ENCODE measurements at regions not wholly inside any gene's neighbourhood (a gene's known extent, or its start where the extent isn't known, plus 50 kb on each side); places are given as distances from the start of the nearest gene placed in this dataset.
"Not testable (repeated sequence)": the region's sequence is repeated elsewhere in the genome, so short reads cannot be mapped to it uniquely, and the experiment has no call there.

GRCh38 chr7:131689662-131690234 is 133.3 kb upstream of the PODXL start:
- DNase-seq (ENCODE audit: low spot score): no peak
- TF ChIP-seq, protein P1, sequence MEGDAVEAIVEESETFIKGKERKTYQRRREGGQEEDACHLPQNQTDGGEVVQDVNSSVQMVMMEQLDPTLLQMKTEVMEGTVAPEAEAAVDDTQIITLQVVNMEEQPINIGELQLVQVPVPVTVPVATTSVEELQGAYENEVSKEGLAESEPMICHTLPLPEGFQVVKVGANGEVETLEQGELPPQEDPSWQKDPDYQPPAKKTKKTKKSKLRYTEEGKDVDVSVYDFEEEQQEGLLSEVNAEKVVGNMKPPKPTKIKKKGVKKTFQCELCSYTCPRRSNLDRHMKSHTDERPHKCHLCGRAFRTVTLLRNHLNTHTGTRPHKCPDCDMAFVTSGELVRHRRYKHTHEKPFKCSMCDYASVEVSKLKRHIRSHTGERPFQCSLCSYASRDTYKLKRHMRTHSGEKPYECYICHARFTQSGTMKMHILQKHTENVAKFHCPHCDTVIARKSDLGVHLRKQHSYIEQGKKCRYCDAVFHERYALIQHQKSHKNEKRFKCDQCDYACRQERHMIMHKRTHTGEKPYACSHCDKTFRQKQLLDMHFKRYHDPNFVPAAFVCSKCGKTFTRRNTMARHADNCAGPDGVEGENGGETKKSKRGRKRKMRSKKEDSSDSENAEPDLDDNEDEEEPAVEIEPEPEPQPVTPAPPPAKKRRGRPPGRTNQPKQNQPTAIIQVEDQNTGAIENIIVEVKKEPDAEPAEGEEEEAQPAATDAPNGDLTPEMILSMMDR (IDR thresholded peaks at IDR 0.05): no peak
- H3K4me3 ChIP-seq: no peak overlapping the region
- H3K27ac ChIP-seq: no peak overlapping the region

GRCh38 chr7:131688738-131689661 is 132.6 kb upstream of the PODXL start:
- no peak for DNase-seq (ENCODE audit: low spot score)
- H3K27ac ChIP-seq: no peak overlapping the region
- H3K4me3 ChIP-seq: no peak overlapping the region
- TF ChIP-seq, protein P1 (IDR thresholded peaks at IDR 0.05): peak; percentile 88

- Histone ChIP-seq H3K4me3 (no peak overlapping the region), H3K27ac (no peak overlapping the region)
- TF ChIP-seq, protein P1 (IDR thresholded peaks at IDR 0.05): no peak
- DNase-seq (ENCODE audit: low spot score): no peak
Measured at GRCh38 chr7:131687296-131687695, 130.9 kb upstream of the PODXL start.

DNA sequence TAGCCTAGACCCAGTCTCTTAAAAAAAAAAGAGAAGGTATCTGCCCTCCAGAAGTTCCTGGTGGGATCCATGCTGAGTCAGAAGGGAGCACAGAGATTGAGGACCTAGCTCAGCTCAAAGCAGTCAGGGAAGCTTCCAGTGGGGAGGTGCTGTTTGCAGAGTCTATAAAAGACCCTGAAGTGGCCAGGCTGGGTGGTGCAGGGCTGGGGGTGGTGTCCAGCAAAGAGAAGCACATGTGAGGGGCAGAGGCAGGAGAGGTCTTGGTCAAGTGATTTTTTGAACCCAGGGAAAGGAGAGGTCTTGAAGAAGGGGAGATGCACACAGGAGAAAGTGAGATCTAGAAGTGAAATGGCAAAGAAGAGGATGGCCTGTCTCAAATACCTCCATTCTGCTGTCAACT is 130.4 kb upstream of the PODXL start:
- Histone ChIP-seq H3K4me3 (no peak overlapping the region), H3K27ac (no peak overlapping the region)
- no peak for DNase-seq (ENCODE audit: low spot score)
- TF ChIP-seq, protein P1 (IDR thresholded peaks at IDR 0.05): no peak

GRCh38 chr7:131683536-131684125 is 127.2 kb upstream of the PODXL start:
- no peak overlapping the region for H3K4me3 ChIP-seq
- no peak for DNase-seq (ENCODE audit: low spot score)
- TF ChIP-seq, protein P1 (IDR thresholded peaks at IDR 0.05): no peak
- no peak overlapping the region for H3K27ac ChIP-seq

DNA sequence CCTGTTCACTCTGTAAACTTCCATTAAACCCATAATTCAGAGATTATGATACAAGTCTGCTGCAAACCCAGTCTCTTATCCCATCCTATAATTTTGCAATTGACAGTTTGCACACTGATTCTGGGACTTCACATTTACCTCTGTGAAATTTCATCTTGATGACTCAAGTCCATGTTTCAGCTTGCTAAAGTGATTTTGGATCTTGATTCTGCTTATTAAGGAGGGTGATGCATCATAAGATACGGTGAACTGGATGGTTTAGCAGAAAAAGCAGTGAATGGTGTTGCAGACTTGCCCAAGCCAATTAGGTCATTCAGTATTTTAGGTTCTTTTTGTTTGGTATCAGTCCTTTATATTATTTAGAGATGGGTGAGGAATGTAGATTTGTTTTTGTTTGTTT is 125.5 kb upstream of the PODXL start:
- TF ChIP-seq, protein P1 (IDR thresholded peaks at IDR 0.05): no peak
- Histone ChIP-seq H3K27ac (no peak overlapping the region), H3K4me3 (no peak overlapping the region)
- no peak for DNase-seq (ENCODE audit: low spot score)

- H3K27ac ChIP-seq; DNase-seq (ENCODE audit: low spot score); H3K4me3 ChIP-seq: not testable (repeated sequence)
Measured at GRCh38 chr7:131679071-131679470, 122.6 kb upstream of the PODXL start.

DNA sequence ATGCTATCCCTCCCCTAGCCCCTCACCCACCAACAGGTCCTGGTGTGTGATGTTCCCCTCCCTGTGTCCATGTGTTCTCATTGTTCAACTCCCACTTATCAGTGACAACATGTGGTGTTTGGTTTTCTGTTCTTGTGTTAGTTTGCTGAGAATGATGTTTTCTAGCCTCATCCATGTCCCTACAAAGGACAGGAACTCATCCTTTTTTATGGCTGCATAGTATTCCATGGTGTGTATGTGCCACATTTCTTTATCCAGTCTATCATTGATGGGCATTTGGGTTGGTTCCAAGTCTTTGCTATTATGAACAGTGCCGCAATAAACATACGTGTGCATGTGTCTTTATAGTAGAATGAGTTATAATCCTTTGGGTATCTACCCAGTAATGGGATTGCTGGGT is 120.4 kb upstream of the PODXL start:
- H3K4me3 ChIP-seq; H3K27ac ChIP-seq; DNase-seq (ENCODE audit: low spot score): not testable (repeated sequence)

Data from coronary artery (tissue), 2 donors.